CD8-positive, alpha-beta memory T cell (primary cell): ENCODE measurements at regions not wholly inside any gene's neighbourhood (a gene's known extent, or its start where the extent isn't known, plus 50 kb on each side); places are given as distances from the start of the nearest gene placed in this dataset.

Source experiments
- CTCF ChIA-PET: fragments of 350-600 bp; sonication (Branson Sonifier 250); formaldehyde crosslinking; loops from one replicate; lab custom pipeline; 2021; ENCODE audit warnings: antibody characterized with exemption; lab: Charles Lee
- POLR2A ChIA-PET: fragments of 350-600 bp; sonication (Branson Sonifier 250); formaldehyde crosslinking; loops from one replicate; lab custom pipeline; 2021; ENCODE audit warnings: antibody characterized with exemption; lab: Charles Lee
- DNase-seq, 5 donors: peaks; one replicate each; pipeline versions ENCODE4 v3.0.0 to v3.0.0-alpha.2; 2020 to 2022; ENCODE audit warnings: mixed read lengths in 1 of 5
- H3K27ac ChIP-seq: one replicate; pipeline ENCODE4 v1.7.0; 2013; ENCODE audit warnings: low read depth, mild to moderate bottlenecking, low read length, moderate library complexity
- H3K27me3 ChIP-seq: 2 replicates; pipeline ENCODE4 v1.7.0; 2013; ENCODE audit warnings: low read length, mild to moderate bottlenecking; ENCODE audit not compliant: insufficient read depth, poor library complexity, severe bottlenecking
- H3K36me3 ChIP-seq: 2 replicates; pipeline ENCODE4 v1.7.0; 2013; ENCODE audit warnings: mild to moderate bottlenecking, low read length, moderate library complexity; ENCODE audit not compliant: insufficient read depth
- H3K4me1 ChIP-seq: 2 replicates; pipeline ENCODE4 v1.7.0; 2013; ENCODE audit warnings: mild to moderate bottlenecking, low read length, moderate library complexity; ENCODE audit not compliant: insufficient read depth
- H3K4me3 ChIP-seq: 2 replicates; pipeline ENCODE4 v1.7.0; 2013; ENCODE audit warnings: mild to moderate bottlenecking, low read length
- H3K9me3 ChIP-seq: 2 replicates; pipeline ENCODE4 v1.7.0; 2013; ENCODE audit warnings: mild to moderate bottlenecking, low read length
- H3K27ac Mint-ChIP-seq, 8 donors: one replicate each; pipeline ENCODE4 v1.8.0; 2020 to 2021; ENCODE audit warnings: mixed read lengths in 8 of 8, mild to moderate bottlenecking in 6 of 8, inconsistent platforms in 3 of 8, moderate library complexity in 3 of 8
- H3K27me3 Mint-ChIP-seq, 2 donors: one replicate each; pipeline ENCODE4 v1.8.0; 2020 to 2021; ENCODE audit warnings: mixed read lengths in 2 of 2, mild to moderate bottlenecking in 1 of 2, moderate library complexity in 1 of 2
- H3K36me3 Mint-ChIP-seq, 3 donors: one replicate each; pipeline ENCODE4 v1.8.0; 2020 to 2021; ENCODE audit warnings: mixed read lengths in 3 of 3, inconsistent platforms in 1 of 3, mild to moderate bottlenecking in 1 of 3
- H3K4me1 Mint-ChIP-seq, 3 donors: one replicate each; pipeline ENCODE4 v1.8.0; 2020 to 2021; ENCODE audit warnings: mixed read lengths in 3 of 3, inconsistent platforms in 1 of 3, mild to moderate bottlenecking in 1 of 3
- H3K4me3 Mint-ChIP-seq, 7 donors: one replicate each; pipeline ENCODE4 v1.8.0; 2020 to 2021; ENCODE audit warnings: mixed read lengths in 7 of 7, mild to moderate bottlenecking in 6 of 7, moderate library complexity in 4 of 7, inconsistent platforms in 2 of 7
- H3K9me3 Mint-ChIP-seq, 5 donors: one replicate each; pipeline ENCODE4 v1.8.0; 2020 to 2022; ENCODE audit warnings: mixed read lengths in 5 of 5, mild to moderate bottlenecking in 3 of 5, moderate library complexity in 2 of 5, inconsistent platforms in 1 of 5

- Mint-ChIP-seq H3K4me1 (no peaks in the 10 kb centered on the region), H3K36me3 (no peaks in the 10 kb centered on the region), H3K9me3 (no peaks in the 10 kb centered on the region), H3K27ac (no peak overlapping the region), H3K4me3 (no peak overlapping the region), H3K27me3 (peaks cover 7 to 17% of the 10 kb centered on the region in 2 donors)
- ChIA-PET POLR2A (no interaction called here), CTCF (interaction anchor here (1.0 kb wide), 1 partner anchor 967 kb away, joined by 3 read pairs; no protein-coding TSS in a partner anchor)
- H3K36me3 ChIP-seq, result no peaks in the 10 kb centered on the region
- DNase-seq, result no peak
- H3K27ac ChIP-seq, result no peak overlapping the region
- no peaks in the 10 kb centered on the region for H3K27me3 ChIP-seq
- no peak overlapping the region for H3K4me3 ChIP-seq
- H3K4me1 ChIP-seq, result no peaks in the 10 kb centered on the region
- H3K9me3 ChIP-seq, result no peaks in the 10 kb centered on the region
These were observed 305.1 kb downstream of the TTC6 start for GRCh38 chr14:37900561-37900960.

GRCh38 chr14:37901978-37902377 lies 305.7 kb upstream of the SSTR1 start:
- H3K36me3 ChIP-seq, result no peaks in the 10 kb centered on the region
- H3K9me3 ChIP-seq, result no peaks in the 10 kb centered on the region
- ChIA-PET CTCF (no interaction called here), POLR2A (no interaction called here)
- H3K9me3 Mint-ChIP-seq, result no peaks in the 10 kb centered on the region
- H3K27me3 Mint-ChIP-seq, result peaks cover 7 to 22% of the 10 kb centered on the region in 2 donors
- H3K27ac Mint-ChIP-seq, result no peak overlapping the region
- H3K27ac ChIP-seq, result no peak overlapping the region
- H3K27me3 ChIP-seq, result no peaks in the 10 kb centered on the region
- DNase-seq, result no peak
- H3K4me3 ChIP-seq, result no peak overlapping the region
- no peaks in the 10 kb centered on the region for H3K4me1 ChIP-seq
- H3K4me1 Mint-ChIP-seq, result no peaks in the 10 kb centered on the region
- H3K4me3 Mint-ChIP-seq, result no peak overlapping the region
- no peaks in the 10 kb centered on the region for H3K36me3 Mint-ChIP-seq

- no peaks in the 10 kb centered on the region for H3K36me3 Mint-ChIP-seq
- Histone ChIP-seq H3K36me3 (no peaks in the 10 kb centered on the region), H3K4me3 (no peak overlapping the region), H3K9me3 (no peaks in the 10 kb centered on the region), H3K27ac (no peak overlapping the region), H3K27me3 (no peaks in the 10 kb centered on the region), H3K4me1 (no peaks in the 10 kb centered on the region)
- peak overlapping the region in 1 of 8 donors; percentile 3 for H3K27ac Mint-ChIP-seq
- H3K9me3 Mint-ChIP-seq, result no peaks in the 10 kb centered on the region
- POLR2A ChIA-PET, result no interaction called here
- H3K4me1 Mint-ChIP-seq, result no peaks in the 10 kb centered on the region
- peaks cover 7 to 18% of the 10 kb centered on the region in 2 donors for H3K27me3 Mint-ChIP-seq
- CTCF ChIA-PET, result interaction anchor here (0.7 to 1.5 kb wide), 4 partner anchors 8 to 966 kb away, joined by 3 read pairs; no protein-coding TSS in a partner anchor
- no peak overlapping the region for H3K4me3 Mint-ChIP-seq
- DNase-seq, result peak in 2 of 5 donors; percentile 16 to 50
These were observed 304.1 kb upstream of the SSTR1 start for GRCh38 chr14:37903343-37904191.

GRCh38 chr14:37924622-37925021 lies 283.1 kb upstream of the SSTR1 start:
- ChIA-PET CTCF (no interaction called here), POLR2A (no interaction called here)
- Mint-ChIP-seq H3K36me3 (no peaks in the 10 kb centered on the region), H3K27ac (no peak overlapping the region), H3K9me3 (peaks cover 0 to 2% (median 0%) of the 10 kb centered on the region in 5 donors), H3K4me1 (no peaks in the 10 kb centered on the region), H3K27me3 (no peaks in the 10 kb centered on the region), H3K4me3 (no peak overlapping the region)
- Histone ChIP-seq H3K4me1 (no peaks in the 10 kb centered on the region), H3K36me3 (no peaks in the 10 kb centered on the region), H3K9me3 (no peaks in the 10 kb centered on the region), H3K27ac (no peak overlapping the region), H3K4me3 (no peak overlapping the region), H3K27me3 (no peaks in the 10 kb centered on the region)
- DNase-seq, result no peak

- H3K27me3 ChIP-seq, result no peaks in the 10 kb centered on the region
- H3K4me3 ChIP-seq, result no peak overlapping the region
- Mint-ChIP-seq H3K9me3 (peaks cover 0 to 3% (median 0%) of the 10 kb centered on the region in 5 donors), H3K27ac (no peak overlapping the region), H3K36me3 (no peaks in the 10 kb centered on the region), H3K27me3 (peaks cover 0 to 6% of the 10 kb centered on the region in 2 donors), H3K4me3 (no peak overlapping the region), H3K4me1 (no peaks in the 10 kb centered on the region)
- no peaks in the 10 kb centered on the region for H3K9me3 ChIP-seq
- H3K36me3 ChIP-seq, result no peaks in the 10 kb centered on the region
- H3K4me1 ChIP-seq, result no peaks in the 10 kb centered on the region
- CTCF ChIA-PET, result no interaction called here
- DNase-seq, result no peak
- POLR2A ChIA-PET, result no interaction called here
- no peak overlapping the region for H3K27ac ChIP-seq
These were observed 275.7 kb upstream of the SSTR1 start for GRCh38 chr14:37932008-37932407.

- no peak for DNase-seq
- Histone ChIP-seq H3K4me1 (no peaks in the 10 kb centered on the region), H3K36me3 (no peaks in the 10 kb centered on the region), H3K9me3 (no peaks in the 10 kb centered on the region), H3K4me3 (no peak overlapping the region), H3K27ac (no peak overlapping the region), H3K27me3 (no peaks in the 10 kb centered on the region)
- no peaks in the 10 kb centered on the region for H3K4me1 Mint-ChIP-seq
- ChIA-PET POLR2A (no interaction called here), CTCF (no interaction called here)
- H3K9me3 Mint-ChIP-seq, result peaks cover 0 to 3% (median 0%) of the 10 kb centered on the region in 5 donors
- H3K27ac Mint-ChIP-seq, result no peak overlapping the region
- no peaks in the 10 kb centered on the region for H3K36me3 Mint-ChIP-seq
- no peak overlapping the region for H3K4me3 Mint-ChIP-seq
- peaks cover 0 to 6% of the 10 kb centered on the region in 2 donors for H3K27me3 Mint-ChIP-seq
These were observed 275.2 kb upstream of the SSTR1 start for GRCh38 chr14:37932481-37932880.

GRCh38 chr14:37936971-37937370 lies 270.7 kb upstream of the SSTR1 start:
- no peak for DNase-seq
- no peaks in the 10 kb centered on the region for H3K4me1 Mint-ChIP-seq
- no peak overlapping the region for H3K27ac ChIP-seq
- H3K4me1 ChIP-seq, result no peaks in the 10 kb centered on the region
- no peak overlapping the region for H3K4me3 ChIP-seq
- H3K9me3 ChIP-seq, result no peaks in the 10 kb centered on the region
- H3K9me3 Mint-ChIP-seq, result peaks cover 0 to 3% (median 0%) of the 10 kb centered on the region in 5 donors
- H3K27me3 Mint-ChIP-seq, result peaks cover 0 to 6% of the 10 kb centered on the region in 2 donors
- no peaks in the 10 kb centered on the region for H3K36me3 ChIP-seq
- H3K4me3 Mint-ChIP-seq, result no peak overlapping the region
- H3K27ac Mint-ChIP-seq, result no peak overlapping the region
- H3K36me3 Mint-ChIP-seq, result no peaks in the 10 kb centered on the region
- POLR2A ChIA-PET, result no interaction called here
- H3K27me3 ChIP-seq, result no peaks in the 10 kb centered on the region
- CTCF ChIA-PET, result no interaction called here

- peaks cover 0 to 7% of the 10 kb centered on the region in 2 donors for H3K27me3 Mint-ChIP-seq
- CTCF ChIA-PET, result no interaction called here
- H3K4me1 ChIP-seq, result no peaks in the 10 kb centered on the region
- no peaks in the 10 kb centered on the region for H3K9me3 ChIP-seq
- no peaks in the 10 kb centered on the region for H3K27me3 ChIP-seq
- H3K36me3 ChIP-seq, result no peaks in the 10 kb centered on the region
- no peak overlapping the region for H3K4me3 ChIP-seq
- H3K4me3 Mint-ChIP-seq, result no peak overlapping the region
- no peaks in the 10 kb centered on the region for H3K4me1 Mint-ChIP-seq
- no peak overlapping the region for H3K27ac Mint-ChIP-seq
- peaks cover 2 to 7% (median 4%) of the 10 kb centered on the region in 5 donors for H3K9me3 Mint-ChIP-seq
- H3K36me3 Mint-ChIP-seq, result peaks cover 0 to 3% (median 0%) of the 10 kb centered on the region in 3 donors
- no peak for DNase-seq
- POLR2A ChIA-PET, result no interaction called here
- no peak overlapping the region for H3K27ac ChIP-seq
These were observed 268.2 kb upstream of the SSTR1 start for GRCh38 chr14:37939442-37940028.
